Kidney tubule cell (primary cell): ENCODE measurements at regions not wholly inside any gene's neighbourhood (a gene's known extent, or its start where the extent isn't known, plus 50 kb on each side); places are given as distances from the start of the nearest gene placed in this dataset.
"Not testable (repeated sequence)": the region's sequence is repeated elsewhere in the genome, so short reads cannot be mapped to it uniquely, and the experiment has no call there.

ENCODE experiments used
- DNase-seq: peaks from one replicate; pipeline ENCODE4 v3.0.0-alpha.2; 2018; ENCODE audit warnings: low spot score

GRCh38 chr6:9103876-9104521, 668.7 kb upstream of the SLC35B3 start:
- no peak for DNase-seq

- DNase-seq, result no peak
These were observed 666.6 kb upstream of the SLC35B3 start for GRCh38 chr6:9101920-9102319.

- no peak for DNase-seq
These were observed 665.7 kb upstream of the SLC35B3 start for GRCh38 chr6:9100869-9101580.

GRCh38 chr6:9095729-9096128, 660.4 kb upstream of the SLC35B3 start:
- DNase-seq, result no peak

GRCh38 chr6:9095137-9095536, 659.8 kb upstream of the SLC35B3 start:
- no peak for DNase-seq

GRCh38 chr6:9089724-9090123, 654.4 kb upstream of the SLC35B3 start:
- no peak for DNase-seq

- no peak for DNase-seq
These were observed 652.1 kb upstream of the SLC35B3 start for GRCh38 chr6:9087470-9087869.

GRCh38 chr6:9086331-9086730, 651.0 kb upstream of the SLC35B3 start:
- DNase-seq, result no peak

GRCh38 chr6:9085709-9086070, 650.3 kb upstream of the SLC35B3 start:
- DNase-seq, result no peak

- DNase-seq, result no peak
These were observed 649.8 kb upstream of the SLC35B3 start for GRCh38 chr6:9085054-9085708.

GRCh38 chr6:9083108-9083507, 647.8 kb upstream of the SLC35B3 start:
- DNase-seq, result no peak

- no peak for DNase-seq
These were observed 631.4 kb upstream of the SLC35B3 start for GRCh38 chr6:9066726-9067125.

- no peak for DNase-seq
These were observed 628.8 kb upstream of the SLC35B3 start for GRCh38 chr6:9064156-9064555.

GRCh38 chr6:9062596-9062995, 627.3 kb upstream of the SLC35B3 start:
- DNase-seq, result no peak

GRCh38 chr6:9057937-9058336, 622.6 kb upstream of the SLC35B3 start:
- no peak for DNase-seq

GRCh38 chr6:9056556-9056955, 621.2 kb upstream of the SLC35B3 start:
- DNase-seq, result no peak

- no peak for DNase-seq
These were observed 609.1 kb upstream of the SLC35B3 start for GRCh38 chr6:9044426-9044825.

- DNase-seq, result no peak
These were observed 605.4 kb upstream of the SLC35B3 start for GRCh38 chr6:9040718-9041117.

- DNase-seq, result no peak
These were observed 603.9 kb upstream of the SLC35B3 start for GRCh38 chr6:9039258-9039657.

GRCh38 chr6:9028086-9028485, 592.7 kb upstream of the SLC35B3 start:
- no peak for DNase-seq

- no peak for DNase-seq
These were observed 590.5 kb upstream of the SLC35B3 start for GRCh38 chr6:9025796-9026394.

- no peak for DNase-seq
These were observed 589.9 kb upstream of the SLC35B3 start for GRCh38 chr6:9025228-9025627.

- not testable (repeated sequence) for DNase-seq
These were observed 588.9 kb upstream of the SLC35B3 start for GRCh38 chr6:9024246-9024645.
